Pancreas (tissue), 10 donors: ENCODE measurements at regions not wholly inside any gene's neighbourhood (a gene's known extent, or its start where the extent isn't known, plus 50 kb on each side); places are given as distances from the start of the nearest gene placed in this dataset.
A peak's percentile ranks its signal among the peaks of the same experiment; 100 is the strongest.

Experiments
- ATAC-seq, 4 donors: fragments of 200-7000 bp; cut with Tn5 transposase; one replicate each; pipeline versions ENCODE4 v1.8.0 to v1.9.1; 2020; ENCODE audit warnings: mild to moderate bottlenecking in 4 of 4, moderate library complexity in 4 of 4
- DNase-seq, 6 donors: peaks; one replicate each; pipeline ENCODE4 v3.0.0-alpha.2; 2020
- FAIRE-seq: peaks from 2 replicates; lab custom pipeline; 2012; peaks lifted over from hg19 to GRCh38; lab: Jason Lieb, UNC
- H3K27ac ChIP-seq, 4 donors: fragments of 200-600 bp; sonication (generic); 1 replicate in 3 of 4; 2 replicates in 1 of 4; pipeline versions ENCODE4 v1.5.0 to v1.8.0; 2020
- H3K27me3 ChIP-seq, 4 donors: fragments of 200-600 bp; one replicate each; pipeline ENCODE4 v1.8.0; 2021
- H3K36me3 ChIP-seq, 3 donors: fragments of 200-600 bp; sonication (generic) in 1 of 3; one replicate each; pipeline versions ENCODE4 v1.5.0 to v1.8.0; 2020 to 2021
- H3K4me1 ChIP-seq, 3 donors: fragments of 200-600 bp; one replicate each; pipeline ENCODE4 v1.8.0; 2021
- H3K4me3 ChIP-seq, 4 donors: fragments of 200-600 bp; sonication (generic) in 2 of 4; one replicate each; pipeline versions ENCODE4 v1.5.0 to v1.8.0; 2020 to 2021
- H3K9me3 ChIP-seq, 4 donors: fragments of 200-600 bp; one replicate each; pipeline ENCODE4 v1.8.0; 2021
- CTCF ChIP-seq, 4 donors: fragments of 200-600 bp; sonication (generic) in 3 of 4; IDR thresholded peaks; one replicate each; pipeline versions ENCODE4 v1.5.0 to v1.8.0; 2021; ENCODE audit warnings: antibody characterized with exemption in 4 of 4
- WGBS, 2 donors: extraction: QIAGEN DNeasy Blood & Tissue Kit; methylation state at CpG; one replicate each; pipeline ENCODE4 v1.1.7; 2013; 5-methylcytosine and 5-hydroxymethylcytosine counted together
- intact Hi-C, 3 donors: fragments of 100-400 bp; cut with DNase I; formaldehyde crosslinking; loops; one replicate each; pipeline versions ENCODE4 v1.11.1 to v1.14.2; 2022
- donor health status: healthy with polysubstance abuse.
- donor health status: DM: no; HTN: no; CAD: no; lungs with moderate emphysema.
- donor health status: DM: no; HTN: no; CAD: no.
- donor health status: control.
- donor health status: control.
- donor health status: Bipolar disorder and iron deficiency.
- donor health status: DM: yes; HTN: yes; CAD: no.
- donor health status: DM: no; HTN: no; CAD: no.
- donor health status: DM: no; HTN: no; CAD: no.
- donor health status: DM: yes; HTN: yes; CAD: no.

DNA sequence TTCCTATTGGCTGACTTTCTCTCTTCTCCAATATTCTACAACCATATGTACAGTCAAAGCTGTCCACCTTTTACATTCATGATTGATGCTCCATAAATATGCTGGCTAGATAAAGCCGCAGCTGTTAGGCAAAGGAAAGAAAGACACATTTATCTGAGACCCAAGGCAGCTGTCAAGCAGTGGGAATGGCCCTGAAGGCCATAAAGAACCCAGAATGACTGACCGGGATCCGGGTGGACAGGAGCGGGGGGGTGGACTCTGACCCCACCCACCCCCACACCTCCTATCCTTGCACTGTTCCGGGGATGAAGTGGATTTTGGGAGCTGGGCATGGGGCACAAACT lies 116.4 kb downstream of the RTP5 start:
- Histone ChIP-seq H3K36me3 (peaks cover 0 to under 1% (median 0%) of the 10 kb centered on the region in 3 donors), H3K4me1 (peaks cover 2 to 8% (median 5%) of the 10 kb centered on the region in 3 donors), H3K9me3 (no peaks in the 10 kb centered on the region), H3K4me3 (no peak overlapping the region), H3K27ac (no peak overlapping the region), H3K27me3 (no peaks in the 10 kb centered on the region)
- FAIRE-seq (no peak), DNase-seq (no peak), ATAC-seq (peak in 2 of 4 donors; percentile 13 to 21)
- intact Hi-C loops, result no loop called here
- WGBS, 2 donors, result 16 to 36% methylated on average over 5 of the region's 5 CpGs
- no peak for TF ChIP-seq CTCF (IDR thresholded peaks at IDR 0.05)

- Histone ChIP-seq H3K27ac (no peak overlapping the region), H3K27me3 (no peaks in the 10 kb centered on the region), H3K36me3 (no peaks in the 10 kb centered on the region), H3K4me3 (no peak overlapping the region), H3K4me1 (peaks cover 2 to 8% (median 5%) of the 10 kb centered on the region in 3 donors), H3K9me3 (no peaks in the 10 kb centered on the region)
- intact Hi-C loops, result no loop called here
- peak in 1 of 6 donors; percentile 47 for DNase-seq
- TF ChIP-seq CTCF (IDR thresholded peaks at IDR 0.05), result no peak
- ATAC-seq, result peak in 1 of 4 donors; percentile 23
- no peak for FAIRE-seq
- 87 to 88% methylated on average over 43 of the region's 43 CpGs for WGBS, 2 donors
These were observed 117.5 kb downstream of the RTP5 start for GRCh38 chr2:241986836-241987641.

DNA sequence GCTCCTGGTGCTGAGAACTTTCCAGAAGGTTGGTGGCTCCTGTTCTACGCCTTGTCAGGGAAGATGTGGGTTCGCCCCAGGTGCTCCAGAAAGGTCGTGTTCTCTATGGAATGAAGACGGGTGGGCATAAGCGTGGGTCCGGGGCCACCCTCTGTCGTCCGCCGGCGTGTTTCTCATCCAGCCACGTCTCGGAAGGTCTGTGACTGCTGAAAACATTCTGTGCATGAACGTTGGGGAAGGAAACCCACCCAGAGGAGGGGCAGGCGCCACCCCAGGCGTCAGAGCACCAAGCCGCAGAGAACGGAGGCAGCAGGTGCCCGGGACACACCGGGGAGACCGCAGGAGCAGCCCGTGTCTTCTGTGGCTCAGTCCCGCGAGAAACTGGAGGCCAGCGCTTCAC lies 118.2 kb downstream of the RTP5 start:
- H3K27ac ChIP-seq, result no peak overlapping the region
- no peak for ATAC-seq
- no peak overlapping the region for H3K4me3 ChIP-seq
- DNase-seq, result peak in 1 of 6 donors; percentile 46
- H3K4me1 ChIP-seq, result peaks cover 2 to 8% (median 5%) of the 10 kb centered on the region in 3 donors
- intact Hi-C loops, result no loop called here
- no peak for TF ChIP-seq CTCF (IDR thresholded peaks at IDR 0.05)
- H3K27me3 ChIP-seq, result no peaks in the 10 kb centered on the region
- 86 to 89% methylated on average over 24 of the region's 24 CpGs for WGBS, 2 donors
- FAIRE-seq, result no peak
- H3K9me3 ChIP-seq, result no peaks in the 10 kb centered on the region
- H3K36me3 ChIP-seq, result no peaks in the 10 kb centered on the region

GRCh38 chr2:241988146-241988545 lies 118.6 kb downstream of the RTP5 start:
- H3K4me1 ChIP-seq, result peaks cover 2 to 8% (median 5%) of the 10 kb centered on the region in 3 donors
- TF ChIP-seq CTCF (IDR thresholded peaks at IDR 0.05), result no peak
- intact Hi-C loops, result no loop called here
- no peaks in the 10 kb centered on the region for H3K27me3 ChIP-seq
- no peak overlapping the region for H3K27ac ChIP-seq
- no peaks in the 10 kb centered on the region for H3K36me3 ChIP-seq
- WGBS, 2 donors, result 90 to 92% methylated on average over 11 of the region's 11 CpGs
- peak in 1 of 6 donors; percentile 5 for DNase-seq
- ATAC-seq, result no peak
- H3K9me3 ChIP-seq, result no peaks in the 10 kb centered on the region
- H3K4me3 ChIP-seq, result no peak overlapping the region
- FAIRE-seq, result no peak

- no peaks in the 10 kb centered on the region for H3K9me3 ChIP-seq
- no peak for TF ChIP-seq CTCF (IDR thresholded peaks at IDR 0.05)
- WGBS, 2 donors, result 81 to 90% methylated on average over 7 of the region's 7 CpGs
- FAIRE-seq (no peak), DNase-seq (peak in 2 of 6 donors; percentile 7 to 35), ATAC-seq (peak in 1 of 4 donors; percentile 15)
- no peak overlapping the region for H3K27ac ChIP-seq
- H3K4me1 ChIP-seq, result peaks cover 2 to 8% (median 5%) of the 10 kb centered on the region in 3 donors
- no peaks in the 10 kb centered on the region for H3K27me3 ChIP-seq
- intact Hi-C loops, result no loop called here
- H3K4me3 ChIP-seq, result no peak overlapping the region
- no peaks in the 10 kb centered on the region for H3K36me3 ChIP-seq
These were observed 119.5 kb downstream of the RTP5 start for GRCh38 chr2:241989074-241989473.
